Stimulated activated CD4-positive, alpha-beta T cell treated with anti-CD3 and anti-CD28 coated beads, Interleukin-4, amount 100 ng/mL, for 48 hours (primary cell): ENCODE measurements at regions not wholly inside any gene's neighbourhood (a gene's known extent, or its start where the extent isn't known, plus 50 kb on each side); places are given as distances from the start of the nearest gene placed in this dataset.

ENCODE experiments used
- DNase-seq, 2 donors: peaks; one replicate each; pipeline ENCODE4 v3.0.0-alpha.2; 2020; ENCODE audit warnings: low read depth in 2 of 2

- no peak for DNase-seq
These were observed 61.7 kb upstream of the CDK13 start for GRCh38 chr7:39888171-39888853.

DNA sequence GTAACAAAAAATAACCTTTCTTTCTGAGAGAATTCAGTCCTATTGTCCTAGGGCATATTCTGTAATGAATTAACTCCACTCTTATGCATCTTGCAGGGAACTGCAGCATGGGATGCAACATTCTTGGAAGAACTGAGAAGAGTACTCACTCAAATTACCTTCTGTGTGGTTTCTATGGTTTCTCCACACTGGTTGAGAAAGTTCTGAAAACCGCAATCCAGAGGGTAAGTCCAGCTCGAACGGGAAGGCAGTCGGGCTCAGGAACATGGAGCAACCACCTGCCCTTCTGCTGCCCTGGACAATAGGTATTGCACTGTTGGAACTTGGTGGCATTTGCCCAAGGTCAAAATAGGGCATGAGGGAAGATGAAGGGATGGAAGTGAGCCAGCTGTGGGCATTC is 59.6 kb upstream of the CDK13 start:
- DNase-seq: no peak

- no peak for DNase-seq
These were observed 58.2 kb upstream of the CDK13 start for GRCh38 chr7:39891894-39892293.

- DNase-seq: no peak
These were observed 57.7 kb upstream of the CDK13 start for GRCh38 chr7:39892361-39892760.

DNA sequence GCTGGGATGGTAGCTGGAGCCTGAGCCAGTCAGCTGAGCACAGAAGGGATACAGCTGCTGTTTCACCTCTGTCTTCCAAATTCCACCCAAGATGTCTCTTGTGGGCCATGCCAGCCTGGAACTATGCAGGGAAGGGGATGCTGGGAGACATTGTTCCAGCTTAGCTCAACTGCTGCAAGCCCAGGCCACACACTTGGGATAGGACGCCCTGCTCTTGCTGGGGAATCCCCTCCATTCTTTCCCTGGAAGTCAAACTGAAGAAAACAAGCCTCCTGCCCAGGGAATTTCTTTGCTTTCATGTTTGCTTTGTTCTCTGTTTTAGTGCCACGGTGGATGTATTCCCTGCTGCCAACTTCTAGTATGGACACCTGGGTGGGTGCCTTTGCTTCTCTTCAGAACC is 55.2 kb upstream of the CDK13 start:
- no peak for DNase-seq

DNA sequence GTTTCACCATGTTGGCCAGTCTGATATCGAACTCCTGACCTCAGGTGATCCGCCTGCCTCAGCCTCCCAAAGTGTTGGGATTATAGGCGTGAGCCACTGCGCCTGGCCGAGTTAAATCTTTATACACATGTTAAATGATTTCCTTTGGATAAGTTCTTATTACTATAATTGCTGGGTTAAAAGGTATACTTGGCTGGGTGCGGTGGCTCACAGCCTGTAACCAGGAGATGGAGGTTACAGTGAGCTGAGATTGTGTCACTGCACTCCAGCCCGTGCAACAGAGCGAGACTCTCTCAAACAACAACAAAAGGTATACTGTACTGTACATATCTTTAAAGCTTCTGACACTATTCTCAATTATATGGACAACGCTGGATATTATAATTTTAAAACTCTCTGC is 53.2 kb upstream of the CDK13 start:
- no peak for DNase-seq

DNA sequence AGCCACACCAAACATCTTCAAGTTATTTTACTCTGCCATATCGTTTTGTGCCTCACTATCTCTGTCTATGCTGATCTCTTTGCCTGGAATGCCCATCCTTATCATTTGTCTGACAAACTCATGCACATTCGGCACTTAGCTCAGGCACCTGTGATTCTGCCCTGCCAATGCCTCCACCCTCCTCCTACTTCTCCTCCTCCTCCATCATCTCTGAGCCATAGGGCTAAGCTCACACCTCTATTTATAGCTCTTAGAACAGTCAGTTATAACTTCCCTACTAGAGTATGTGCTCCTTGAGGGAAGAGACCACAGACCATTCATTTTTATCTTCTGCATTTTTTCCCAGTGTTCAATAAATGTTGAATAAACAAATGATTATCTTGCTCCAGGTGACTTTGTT is 51.2 kb upstream of the CDK13 start:
- no peak for DNase-seq
